NB4 (cell line): ENCODE measurements at regions not wholly inside any gene's neighbourhood (a gene's known extent, or its start where the extent isn't known, plus 50 kb on each side); places are given as distances from the start of the nearest gene placed in this dataset.

Experiments
- DNase-seq: peaks from one replicate; pipeline ENCODE4 v3.0.0; 2010; ENCODE audit warnings: low read depth
- H3K4me3 ChIP-seq: one replicate; pipeline ENCODE4 v1.5.1; 2011; ENCODE audit warnings: mild to moderate bottlenecking, low read depth, low read length, moderate library complexity
- MAX ChIP-seq: IDR thresholded peaks from 2 replicates; pipeline ENCODE4 v1.6.1; 2011; ENCODE audit warnings: low read depth, low read length
- MYC ChIP-seq: IDR thresholded peaks from 2 replicates; pipeline ENCODE4 v1.6.1; 2011; ENCODE audit warnings: low read depth, low read length
- POLR2A ChIP-seq: IDR thresholded peaks from 2 replicates; pipeline ENCODE4 v1.6.1; 2011; ENCODE audit warnings: mild to moderate bottlenecking; ENCODE audit not compliant: insufficient read length; ENCODE audit errors: extremely low read depth
- TF ChIP-seq, protein P1 (sequence below): IDR thresholded peaks from one replicate; pipeline ENCODE4 v1.5.1; 2012; ENCODE audit warnings: low read depth, low read length

DNA sequence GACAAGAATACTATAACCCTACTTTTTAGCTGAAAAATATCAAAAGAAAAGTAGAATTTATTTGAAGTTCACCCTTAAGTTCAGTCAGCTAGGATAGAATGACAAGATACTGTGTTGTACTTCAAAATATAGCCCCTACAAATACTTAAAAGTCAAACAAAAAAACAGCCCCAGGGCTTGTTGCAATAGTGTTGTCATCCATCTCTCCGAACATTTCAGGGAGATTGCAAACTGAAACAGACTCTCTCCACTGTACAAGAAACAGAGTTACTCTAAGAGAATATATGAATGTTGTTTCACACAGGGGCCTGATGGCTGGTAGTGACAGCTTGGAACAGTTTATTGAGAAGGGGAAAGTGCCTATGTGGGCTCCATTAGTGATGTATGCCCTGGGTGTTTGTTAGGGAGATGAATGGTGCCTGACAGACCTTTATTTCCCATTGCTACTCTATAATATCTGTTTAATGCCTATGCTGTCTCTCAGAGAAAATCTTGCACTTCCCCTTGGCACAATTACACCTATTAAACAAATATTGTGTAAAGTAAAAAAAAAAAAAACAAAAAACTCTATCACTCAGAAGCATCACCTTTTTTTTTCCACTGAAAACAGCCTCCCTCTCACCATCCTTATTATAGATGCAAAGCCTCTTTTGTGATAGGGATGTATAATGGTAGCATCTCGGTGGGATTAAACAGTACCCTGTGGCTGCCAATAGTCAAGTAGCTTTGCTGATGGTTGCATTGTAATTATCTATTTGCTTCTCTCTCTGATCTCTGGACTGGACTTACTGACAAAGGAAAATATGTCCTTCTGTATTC lies 506.3 kb upstream of the LUZP2 start:
- TF ChIP-seq MAX (no peak), MYC (no peak), POLR2A (no peak)
- TF ChIP-seq, protein P1, sequence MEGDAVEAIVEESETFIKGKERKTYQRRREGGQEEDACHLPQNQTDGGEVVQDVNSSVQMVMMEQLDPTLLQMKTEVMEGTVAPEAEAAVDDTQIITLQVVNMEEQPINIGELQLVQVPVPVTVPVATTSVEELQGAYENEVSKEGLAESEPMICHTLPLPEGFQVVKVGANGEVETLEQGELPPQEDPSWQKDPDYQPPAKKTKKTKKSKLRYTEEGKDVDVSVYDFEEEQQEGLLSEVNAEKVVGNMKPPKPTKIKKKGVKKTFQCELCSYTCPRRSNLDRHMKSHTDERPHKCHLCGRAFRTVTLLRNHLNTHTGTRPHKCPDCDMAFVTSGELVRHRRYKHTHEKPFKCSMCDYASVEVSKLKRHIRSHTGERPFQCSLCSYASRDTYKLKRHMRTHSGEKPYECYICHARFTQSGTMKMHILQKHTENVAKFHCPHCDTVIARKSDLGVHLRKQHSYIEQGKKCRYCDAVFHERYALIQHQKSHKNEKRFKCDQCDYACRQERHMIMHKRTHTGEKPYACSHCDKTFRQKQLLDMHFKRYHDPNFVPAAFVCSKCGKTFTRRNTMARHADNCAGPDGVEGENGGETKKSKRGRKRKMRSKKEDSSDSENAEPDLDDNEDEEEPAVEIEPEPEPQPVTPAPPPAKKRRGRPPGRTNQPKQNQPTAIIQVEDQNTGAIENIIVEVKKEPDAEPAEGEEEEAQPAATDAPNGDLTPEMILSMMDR, result no peak
- no peak overlapping the region for H3K4me3 ChIP-seq
- DNase-seq, result no peak

GRCh38 chr11:23991165-23991539 lies 505.7 kb upstream of the LUZP2 start:
- no peak for DNase-seq
- TF ChIP-seq MAX (no peak), MYC (no peak), POLR2A (no peak)
- TF ChIP-seq, protein P1, result no peak
- H3K4me3 ChIP-seq, result no peak overlapping the region

DNA sequence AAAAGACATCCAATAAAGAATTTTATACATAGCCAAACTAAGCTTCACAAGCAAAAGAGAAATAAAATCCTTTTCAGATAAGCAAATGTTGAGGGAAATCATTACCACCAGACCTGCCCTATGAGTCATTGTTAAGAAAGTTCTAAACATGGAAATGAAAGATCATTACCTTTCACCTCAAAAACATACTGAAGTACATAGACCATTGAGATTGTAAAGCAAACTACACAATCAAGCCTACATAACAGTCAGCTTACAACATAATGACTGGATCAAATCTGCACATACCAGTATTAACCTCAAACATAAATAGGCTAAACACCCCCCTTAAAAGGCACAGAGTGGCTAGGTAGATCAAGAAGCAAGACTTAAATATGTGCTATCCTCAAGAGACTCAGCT lies 501.0 kb upstream of the LUZP2 start:
- no peak overlapping the region for H3K4me3 ChIP-seq
- no peak for DNase-seq
- TF ChIP-seq MAX, result no peak
- TF ChIP-seq, protein P1, result no peak
- TF ChIP-seq MYC, result no peak
- TF ChIP-seq POLR2A, result no peak

DNA sequence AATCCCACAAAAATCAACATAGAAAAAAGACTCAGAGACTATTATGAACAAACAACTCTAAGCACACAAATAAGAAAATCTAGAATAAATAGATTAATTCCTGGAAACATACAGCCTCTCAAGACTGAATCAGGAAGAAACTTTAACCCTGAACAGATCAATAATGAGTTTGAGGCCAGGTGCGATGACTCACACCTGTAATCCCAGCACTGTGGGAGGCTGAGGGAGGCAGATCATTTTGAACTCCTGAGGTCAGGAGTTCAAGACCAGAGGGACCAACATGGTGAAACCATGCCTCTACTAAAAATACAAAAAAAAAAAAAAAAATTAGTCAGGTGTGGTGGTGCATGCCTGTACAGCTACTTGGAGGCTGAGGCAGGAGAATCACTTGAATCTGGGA lies 499.5 kb upstream of the LUZP2 start:
- TF ChIP-seq MYC, result no peak
- no peak for TF ChIP-seq POLR2A
- TF ChIP-seq MAX, result no peak
- TF ChIP-seq, protein P1, result no peak
- no peak overlapping the region for H3K4me3 ChIP-seq
- DNase-seq, result no peak

- TF ChIP-seq MYC, result no peak
- TF ChIP-seq MAX, result no peak
- TF ChIP-seq POLR2A, result no peak
- TF ChIP-seq, protein P1, result no peak
- no peak overlapping the region for H3K4me3 ChIP-seq
- DNase-seq, result no peak
These were observed 491.5 kb upstream of the LUZP2 start for GRCh38 chr11:24005202-24005876.
